Kidney (tissue), 13 donors: ENCODE measurements at regions not wholly inside any gene's neighbourhood (a gene's known extent, or its start where the extent isn't known, plus 50 kb on each side); places are given as distances from the start of the nearest gene placed in this dataset.

Experiments used
- DNase-seq, 5 donors: peaks; one replicate each; pipeline ENCODE4 v3.0.0-alpha.2; 2013 to 2020
- FAIRE-seq: peaks from 2 replicates; lab custom pipeline; 2012; peaks lifted over from hg19 to GRCh38; lab: Jason Lieb, UNC
- H3K27ac ChIP-seq, 2 donors: one replicate each; pipeline ENCODE4 v1.7.0; 2013; ENCODE audit warnings: low read depth in 2 of 2, low read length in 2 of 2, inconsistent platforms in 1 of 2
- H3K27me3 ChIP-seq: one replicate; pipeline ENCODE4 v1.7.1; 2013; ENCODE audit warnings: low read length, inconsistent platforms; ENCODE audit not compliant: control insufficient read depth, insufficient read depth
- H3K36me3 ChIP-seq, 3 donors: one replicate each; pipeline versions ENCODE4 v1.7.0 to v1.7.1; 2013; ENCODE audit warnings: low read length in 3 of 3, control low read depth in 1 of 3, inconsistent platforms in 1 of 3; ENCODE audit not compliant: insufficient read depth in 3 of 3, control insufficient read depth in 2 of 3
- H3K4me1 ChIP-seq, 3 donors: one replicate each; pipeline versions ENCODE4 v1.7.0 to v1.7.1; 2013; ENCODE audit warnings: low read length in 3 of 3, inconsistent platforms in 1 of 3, low read depth in 1 of 3; ENCODE audit not compliant: control insufficient read depth in 2 of 3, insufficient read depth in 2 of 3
- H3K4me3 ChIP-seq, 3 donors: one replicate each; pipeline versions ENCODE4 v1.7.0 to v1.8.1; 2013; ENCODE audit warnings: low read length in 3 of 3, control low read depth in 1 of 3, inconsistent platforms in 1 of 3
- H3K9ac ChIP-seq, 3 donors: one replicate each; pipeline versions ENCODE4 v1.7.0 to v1.7.1; 2013; ENCODE audit warnings: low read length in 3 of 3, control low read depth in 1 of 3, inconsistent platforms in 1 of 3
- H3K9me3 ChIP-seq, 3 donors: one replicate each; pipeline versions ENCODE4 v1.7.0 to v1.7.1; 2013; ENCODE audit warnings: low read length in 3 of 3, control low read depth in 1 of 3, inconsistent platforms in 1 of 3; ENCODE audit not compliant: control insufficient read depth in 2 of 3, insufficient read depth in 1 of 3
- intact Hi-C: fragments of 100-400 bp; cut with DNase I; formaldehyde crosslinking; loops from one replicate; pipeline ENCODE4 v1.11.1; 2022
- TF ChIP-seq, protein P1 (sequence below): IDR thresholded peaks from 3 replicates; pipeline ENCODE4 v1.5.1; 2012; ENCODE audit warnings: mild to moderate bottlenecking, moderate library complexity, borderline replicate concordance; ENCODE audit not compliant: insufficient read depth; ENCODE audit errors: extremely low read depth
- donor health status: control.
- donor health status: control.
- donor health status: control.
- donor health status: control.
- donor health status: control.
- donor health status: DM: yes; HTN: yes; CAD: no.
- donor health status: Normal renal cell carcinoma (clear cell type).

DNA sequence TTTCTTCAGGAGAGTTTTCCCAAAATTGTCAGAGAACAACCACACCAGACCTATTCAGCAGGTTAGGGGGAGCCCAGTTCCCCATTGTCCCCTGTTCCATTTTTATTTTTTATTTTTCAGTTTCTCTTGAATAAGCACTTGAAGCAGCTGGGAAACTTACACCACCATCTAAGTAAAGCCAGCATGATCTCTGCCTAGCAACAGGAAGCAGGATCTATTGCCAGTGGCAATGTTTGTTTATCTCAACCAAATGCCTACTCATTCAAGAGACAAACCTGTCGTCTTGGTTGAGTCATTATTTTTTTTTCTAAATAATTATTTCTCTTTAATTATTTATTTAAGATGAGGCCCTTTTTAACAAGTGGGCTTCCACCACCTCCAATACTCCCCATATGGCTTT, 379.3 kb downstream of the PLK2 start:
- Histone ChIP-seq H3K4me3 (no peak overlapping the region), H3K27me3 (no peaks in the 10 kb centered on the region), H3K9me3 (no peaks in the 10 kb centered on the region), H3K36me3 (no peaks in the 10 kb centered on the region), H3K9ac (no peak overlapping the region), H3K27ac (no peak overlapping the region), H3K4me1 (peaks cover 0 to 4% (median 0%) of the 10 kb centered on the region in 3 donors)
- intact Hi-C loops: no loop called here
- TF ChIP-seq, protein P1, sequence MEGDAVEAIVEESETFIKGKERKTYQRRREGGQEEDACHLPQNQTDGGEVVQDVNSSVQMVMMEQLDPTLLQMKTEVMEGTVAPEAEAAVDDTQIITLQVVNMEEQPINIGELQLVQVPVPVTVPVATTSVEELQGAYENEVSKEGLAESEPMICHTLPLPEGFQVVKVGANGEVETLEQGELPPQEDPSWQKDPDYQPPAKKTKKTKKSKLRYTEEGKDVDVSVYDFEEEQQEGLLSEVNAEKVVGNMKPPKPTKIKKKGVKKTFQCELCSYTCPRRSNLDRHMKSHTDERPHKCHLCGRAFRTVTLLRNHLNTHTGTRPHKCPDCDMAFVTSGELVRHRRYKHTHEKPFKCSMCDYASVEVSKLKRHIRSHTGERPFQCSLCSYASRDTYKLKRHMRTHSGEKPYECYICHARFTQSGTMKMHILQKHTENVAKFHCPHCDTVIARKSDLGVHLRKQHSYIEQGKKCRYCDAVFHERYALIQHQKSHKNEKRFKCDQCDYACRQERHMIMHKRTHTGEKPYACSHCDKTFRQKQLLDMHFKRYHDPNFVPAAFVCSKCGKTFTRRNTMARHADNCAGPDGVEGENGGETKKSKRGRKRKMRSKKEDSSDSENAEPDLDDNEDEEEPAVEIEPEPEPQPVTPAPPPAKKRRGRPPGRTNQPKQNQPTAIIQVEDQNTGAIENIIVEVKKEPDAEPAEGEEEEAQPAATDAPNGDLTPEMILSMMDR: no peak
- no peak for DNase-seq
- FAIRE-seq: no peak

DNA sequence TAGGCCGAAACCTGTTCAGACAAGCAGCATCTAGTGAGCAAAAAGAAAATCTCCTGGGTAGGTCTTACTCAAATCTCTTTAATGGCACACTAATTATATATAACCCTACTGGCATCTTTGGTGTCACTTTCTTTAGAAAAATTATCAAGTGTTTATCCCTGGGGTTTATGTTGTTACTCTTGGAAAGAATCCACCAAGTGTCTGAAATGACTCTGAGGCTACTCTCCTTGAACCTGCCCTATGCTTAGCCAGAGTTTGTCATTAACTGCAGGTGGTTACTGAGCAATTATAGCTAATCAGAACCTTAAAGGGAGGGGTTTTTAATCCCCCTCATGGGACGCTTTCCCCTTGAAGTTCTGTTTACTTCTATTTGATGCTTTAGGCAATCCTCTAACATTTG, 381.9 kb downstream of the PLK2 start:
- FAIRE-seq (no peak), DNase-seq (no peak)
- intact Hi-C loops: no loop called here
- TF ChIP-seq, protein P1: no peak
- Histone ChIP-seq H3K27ac (no peak overlapping the region), H3K9me3 (no peaks in the 10 kb centered on the region), H3K27me3 (no peaks in the 10 kb centered on the region), H3K36me3 (no peaks in the 10 kb centered on the region), H3K4me1 (peaks cover 0 to 4% (median 0%) of the 10 kb centered on the region in 3 donors), H3K4me3 (no peak overlapping the region), H3K9ac (no peak overlapping the region)

DNA sequence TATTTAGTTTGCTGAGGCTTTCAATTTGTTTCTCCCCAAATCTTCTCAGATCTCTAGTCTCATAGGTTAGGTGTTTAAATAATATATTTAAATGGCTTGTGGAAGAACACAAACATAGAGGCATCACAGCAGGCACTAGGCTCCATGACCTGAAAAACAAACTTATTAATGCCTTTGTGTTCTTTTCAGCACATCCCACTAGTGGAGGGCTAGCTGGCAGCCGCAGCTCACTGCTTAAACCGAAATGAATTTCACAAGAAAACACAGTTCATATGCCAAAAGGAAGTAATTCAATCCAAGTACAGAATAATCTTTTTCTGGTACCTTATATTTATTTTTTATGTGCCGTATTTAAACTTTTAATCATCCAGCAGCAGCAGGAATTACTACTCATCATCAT, 382.5 kb downstream of the PLK2 start:
- TF ChIP-seq, protein P1: no peak
- no peak for DNase-seq
- Histone ChIP-seq H3K27me3 (no peaks in the 10 kb centered on the region), H3K36me3 (no peaks in the 10 kb centered on the region), H3K9me3 (no peaks in the 10 kb centered on the region), H3K4me3 (no peak overlapping the region), H3K9ac (no peak overlapping the region), H3K27ac (no peak overlapping the region), H3K4me1 (peaks cover 0 to 4% (median 0%) of the 10 kb centered on the region in 3 donors)
- intact Hi-C loops: no loop called here
- FAIRE-seq: no peak
